ENCODE measurements at regions not wholly inside any gene's neighbourhood (a gene's known extent, or its start where the extent isn't known, plus 50 kb on each side); places are given as distances from the start of the nearest gene placed in this dataset.
"Not testable (repeated sequence)": the region's sequence is repeated elsewhere in the genome, so short reads cannot be mapped to it uniquely, and the experiment has no call there.

GRCh38 chr21:9011916-9012315 lies 1509.5 kb upstream of the TPTE start:
- H3K27me3 ChIP-seq (ENCODE audit: insufficient read depth, poor library complexity, severe bottlenecking); H3K4me3 ChIP-seq (replicated peaks; ENCODE audit: insufficient read depth, low read length); H3K27ac ChIP-seq (replicated peaks); DNase-seq (ENCODE audit: low read depth in 1 of 2, low spot score in 1 of 2): not testable (repeated sequence)

GRCh38 chr21:9013502-9014242 lies 1507.7 kb upstream of the TPTE start:
- not testable (repeated sequence) for H3K27ac ChIP-seq (replicated peaks); H3K27me3 ChIP-seq (ENCODE audit: insufficient read depth, poor library complexity, severe bottlenecking); H3K4me3 ChIP-seq (replicated peaks; ENCODE audit: insufficient read depth, low read length); DNase-seq (ENCODE audit: low read depth in 1 of 2, low spot score in 1 of 2)

GRCh38 chr21:9014243-9014734 lies 1507.1 kb upstream of the TPTE start:
- not testable (repeated sequence) for H3K4me3 ChIP-seq (replicated peaks; ENCODE audit: insufficient read depth, low read length); H3K27ac ChIP-seq (replicated peaks); DNase-seq (ENCODE audit: low read depth in 1 of 2, low spot score in 1 of 2); H3K27me3 ChIP-seq (ENCODE audit: insufficient read depth, poor library complexity, severe bottlenecking)

- not testable (repeated sequence) for H3K27me3 ChIP-seq (ENCODE audit: insufficient read depth, poor library complexity, severe bottlenecking); DNase-seq (ENCODE audit: low read depth in 1 of 2, low spot score in 1 of 2); H3K4me3 ChIP-seq (replicated peaks; ENCODE audit: insufficient read depth, low read length); H3K27ac ChIP-seq (replicated peaks)
Observed at GRCh38 chr21:9015483-9016197, 1505.7 kb upstream of the TPTE start.

GRCh38 chr21:9017206-9017605 lies 1504.2 kb upstream of the TPTE start:
- not testable (repeated sequence) for H3K4me3 ChIP-seq (replicated peaks; ENCODE audit: insufficient read depth, low read length); H3K27ac ChIP-seq (replicated peaks); DNase-seq (ENCODE audit: low read depth in 1 of 2, low spot score in 1 of 2); H3K27me3 ChIP-seq (ENCODE audit: insufficient read depth, poor library complexity, severe bottlenecking)

- DNase-seq (ENCODE audit: low read depth in 1 of 2, low spot score in 1 of 2); H3K27ac ChIP-seq (replicated peaks); H3K27me3 ChIP-seq (ENCODE audit: insufficient read depth, poor library complexity, severe bottlenecking); H3K4me3 ChIP-seq (replicated peaks; ENCODE audit: insufficient read depth, low read length): not testable (repeated sequence)
Observed at GRCh38 chr21:9018731-9019253, 1502.6 kb upstream of the TPTE start.

GRCh38 chr21:9024006-9024767 lies 1497.2 kb upstream of the TPTE start:
- H3K27ac ChIP-seq (replicated peaks); H3K4me3 ChIP-seq (replicated peaks; ENCODE audit: insufficient read depth, low read length); DNase-seq (ENCODE audit: low read depth in 1 of 2, low spot score in 1 of 2); H3K27me3 ChIP-seq (ENCODE audit: insufficient read depth, poor library complexity, severe bottlenecking): not testable (repeated sequence)

GRCh38 chr21:9026729-9027416 lies 1494.5 kb upstream of the TPTE start:
- H3K27ac ChIP-seq (replicated peaks); DNase-seq (ENCODE audit: low read depth in 1 of 2, low spot score in 1 of 2); H3K27me3 ChIP-seq (ENCODE audit: insufficient read depth, poor library complexity, severe bottlenecking); H3K4me3 ChIP-seq (replicated peaks; ENCODE audit: insufficient read depth, low read length): not testable (repeated sequence)

GRCh38 chr21:9027417-9027800 lies 1494.0 kb upstream of the TPTE start:
- not testable (repeated sequence) for H3K27ac ChIP-seq (replicated peaks); H3K4me3 ChIP-seq (replicated peaks; ENCODE audit: insufficient read depth, low read length); DNase-seq (ENCODE audit: low read depth in 1 of 2, low spot score in 1 of 2); H3K27me3 ChIP-seq (ENCODE audit: insufficient read depth, poor library complexity, severe bottlenecking)

- not testable (repeated sequence) for DNase-seq (ENCODE audit: low read depth in 1 of 2, low spot score in 1 of 2); H3K27ac ChIP-seq (replicated peaks); H3K27me3 ChIP-seq (ENCODE audit: insufficient read depth, poor library complexity, severe bottlenecking); H3K4me3 ChIP-seq (replicated peaks; ENCODE audit: insufficient read depth, low read length)
Observed at GRCh38 chr21:9028624-9029431, 1492.6 kb upstream of the TPTE start.

- H3K4me3 ChIP-seq (replicated peaks; ENCODE audit: insufficient read depth, low read length); DNase-seq (ENCODE audit: low read depth in 1 of 2, low spot score in 1 of 2); H3K27ac ChIP-seq (replicated peaks); H3K27me3 ChIP-seq (ENCODE audit: insufficient read depth, poor library complexity, severe bottlenecking): not testable (repeated sequence)
Observed at GRCh38 chr21:9030141-9030665, 1491.2 kb upstream of the TPTE start.

- H3K4me3 ChIP-seq (replicated peaks; ENCODE audit: insufficient read depth, low read length); DNase-seq (ENCODE audit: low read depth in 1 of 2, low spot score in 1 of 2); H3K27ac ChIP-seq (replicated peaks); H3K27me3 ChIP-seq (ENCODE audit: insufficient read depth, poor library complexity, severe bottlenecking): not testable (repeated sequence)
Observed at GRCh38 chr21:9031482-9032374, 1489.7 kb upstream of the TPTE start.

Data from HL-60 (cell line).